Endothelial cell of umbilical vein (primary cell): ENCODE measurements at regions not wholly inside any gene's neighbourhood (a gene's known extent, or its start where the extent isn't known, plus 50 kb on each side); places are given as distances from the start of the nearest gene placed in this dataset.

Source experiments
- BruUV-seq: library from RNA; stranded (reverse); fragments of 400-500 nt; replicated peaks from 2 replicates; lab custom pipeline; 2021; lab: Mats Ljungman, UMichigan
- CTCF ChIA-PET: fragments of 300-600, 350-600 bp; sonication (Branson Sonifier 250); formaldehyde crosslinking; loops from one replicate; lab custom pipeline; 2021; ENCODE audit warnings: antibody characterized with exemption, inconsistent platforms; lab: Charles Lee
- POLR2A ChIA-PET: fragments of 300-600, 350-600 bp; sonication (Branson Sonifier 250); formaldehyde crosslinking; loops from one replicate; lab custom pipeline; 2021; ENCODE audit warnings: antibody characterized with exemption, inconsistent platforms; lab: Charles Lee
- DNase-seq: peaks from one replicate; pipeline ENCODE4 v3.0.0-alpha.2; 2011; ENCODE audit warnings: low read depth, low spot score
- FAIRE-seq: peaks from 2 replicates; lab custom pipeline; 2011; peaks lifted over from hg19 to GRCh38; lab: Jason Lieb, UNC
- H2AFZ ChIP-seq: 2 replicates; pipeline ENCODE4 v1.6.0; 2012; ENCODE audit warnings: low read depth, low read length, control low read depth, inconsistent platforms
- H3K27ac ChIP-seq: 2 replicates; pipeline ENCODE4 v1.5.1; 2011; ENCODE audit warnings: low read depth, mild to moderate bottlenecking, control low read depth, low read length, moderate library complexity; ENCODE audit not compliant: insufficient read depth
- H3K27me3 ChIP-seq, 2 experiments: 2 replicates each; pipeline versions ENCODE4 v1.6.0 to v1.6.1; 2011; ENCODE audit warnings: low read length in 2 of 2, mixed read lengths in 1 of 2; ENCODE audit not compliant: control insufficient read depth in 2 of 2, insufficient read depth in 2 of 2
- H3K36me3 ChIP-seq, 2 experiments: 2 replicates in 1 of 2; 3 replicates in 1 of 2; pipeline ENCODE4 v1.5.1; 2011; ENCODE audit warnings: low read length in 2 of 2, mild to moderate bottlenecking in 1 of 2, moderate library complexity in 1 of 2; ENCODE audit not compliant: control insufficient read depth in 2 of 2, insufficient read depth in 2 of 2; ENCODE audit errors: extremely low read depth in 1 of 2
- H3K4me1 ChIP-seq: 3 replicates; pipeline ENCODE4 v1.5.1; 2011; ENCODE audit warnings: mild to moderate bottlenecking, low read length; ENCODE audit not compliant: control insufficient read depth, insufficient read depth; ENCODE audit errors: extremely low read depth
- H3K4me2 ChIP-seq: 2 replicates; pipeline ENCODE4 v1.6.1; 2011; ENCODE audit warnings: low read length, control low read depth, mixed read lengths; ENCODE audit not compliant: insufficient read depth
- H3K4me3 ChIP-seq, 3 experiments: fragments of 200-600 bp in 1 of 3; sonication (generic), shearing (Covaris generic) in 1 of 3; replicated peaks in 1 of 3; 2 replicates each; pipeline ENCODE4 v1.5.1; 2011 to 2016; ENCODE audit warnings: control low read depth in 3 of 3, low read length in 3 of 3, mild to moderate bottlenecking in 2 of 3, inconsistent platforms in 1 of 3, low read depth in 1 of 3, moderate library complexity in 1 of 3; ENCODE audit not compliant: insufficient read depth in 1 of 3
- H3K79me2 ChIP-seq: 2 replicates; pipeline ENCODE4 v1.6.0; 2012; ENCODE audit warnings: low read length, inconsistent platforms; ENCODE audit not compliant: control insufficient read depth, insufficient read depth
- H3K9ac ChIP-seq: replicated peaks from 2 replicates; pipeline ENCODE3; 2011; ENCODE audit warnings: low read length, control low read depth; ENCODE audit not compliant: insufficient read depth; ENCODE audit errors: extremely low read depth
- H3K9me1 ChIP-seq: replicated peaks from 3 replicates; pipeline ENCODE4 v1.6.0; 2011; ENCODE audit warnings: mild to moderate bottlenecking, low read length; ENCODE audit not compliant: control insufficient read depth, insufficient read depth; ENCODE audit errors: extremely low read depth
- H3K9me3 ChIP-seq: replicated peaks from 2 replicates; pipeline ENCODE4 v1.5.1; 2012; ENCODE audit warnings: low read length, inconsistent platforms; ENCODE audit not compliant: control insufficient read depth, insufficient read depth
- H4K20me1 ChIP-seq: replicated peaks from 2 replicates; pipeline ENCODE3; 2011; ENCODE audit warnings: mild to moderate bottlenecking, low read length; ENCODE audit not compliant: control insufficient read depth, insufficient read depth; ENCODE audit errors: extremely low read depth
- CTCF ChIP-seq, 2 donors: IDR thresholded peaks; 1 replicate in 1 of 2; 2 replicates in 1 of 2; pipeline ENCODE4 v1.5.1; 2011; ENCODE audit warnings: low read length in 2 of 2, mild to moderate bottlenecking in 2 of 2, moderate library complexity in 2 of 2, control low read depth in 1 of 2, inconsistent platforms in 1 of 2, low read depth in 1 of 2; ENCODE audit not compliant: insufficient read depth in 1 of 2; ENCODE audit errors: extremely low read depth in 1 of 2
- EZH2 ChIP-seq: IDR thresholded peaks from 2 replicates; pipeline ENCODE4 v1.6.1; 2012; ENCODE audit warnings: borderline replicate concordance, low read depth, mild to moderate bottlenecking, moderate library complexity, low read length, inconsistent platforms; ENCODE audit not compliant: severe bottlenecking
- FOS ChIP-seq: IDR thresholded peaks from 2 replicates; pipeline ENCODE4 v1.6.1; 2011; ENCODE audit warnings: mild to moderate bottlenecking, low read length, moderate library complexity, borderline replicate concordance; ENCODE audit not compliant: insufficient read depth
- GATA2 ChIP-seq: IDR thresholded peaks from 2 replicates; pipeline ENCODE4 v1.7.0; 2011; ENCODE audit warnings: low read depth, mild to moderate bottlenecking, moderate library complexity, mixed read lengths, low read length; ENCODE audit not compliant: insufficient read length, insufficient read depth
- JUN ChIP-seq: IDR thresholded peaks from 2 replicates; pipeline ENCODE4 v1.6.1; 2011; ENCODE audit warnings: borderline replicate concordance, low read depth; ENCODE audit not compliant: insufficient read length, insufficient read depth
- MAX ChIP-seq: IDR thresholded peaks from 2 replicates; pipeline ENCODE4 v1.6.1; 2011; ENCODE audit not compliant: insufficient read depth, insufficient read length
- MYC ChIP-seq: IDR thresholded peaks from one replicate; pipeline ENCODE4 v1.6.1; 2011; ENCODE audit warnings: mild to moderate bottlenecking, low read depth, low read length
- POLR2A ChIP-seq: IDR thresholded peaks from 2 replicates; pipeline ENCODE4 v1.6.1; 2012; ENCODE audit warnings: low read depth, mild to moderate bottlenecking, control low read depth, low read length
- POLR2AphosphoS5 ChIP-seq: IDR thresholded peaks from 2 replicates; pipeline ENCODE4 v1.6.1; 2012; ENCODE audit warnings: low read depth, mild to moderate bottlenecking, control low read depth, low read length, moderate library complexity; ENCODE audit not compliant: insufficient read depth
- dilution Hi-C: fragments of 300-500 bp; cut with MboI; formaldehyde crosslinking; loops from one replicate; pipeline ENCODE4 v1.15.0; 2019; ENCODE audit warnings: low sequenced_read_pairs; ENCODE audit not compliant: extremely low pct_ligation_motif_present
- intact Hi-C: fragments of 100-400 bp; cut with micrococcal nuclease; formaldehyde crosslinking; loops from one replicate; pipeline ENCODE4 v1.10.0; 2022

GRCh38 chr2:65762068-65762467, 329.7 kb upstream of the SPRED2 start:
- Histone ChIP-seq H3K4me3 (no peak overlapping the region), H3K9ac (no peak overlapping the region), H4K20me1 (no peaks in the 10 kb centered on the region), H3K4me2 (no peak overlapping the region), H3K27ac (no peak overlapping the region), H3K9me1 (no peaks in the 10 kb centered on the region), H3K9me3 (no peaks in the 10 kb centered on the region), H3K4me1 (no peaks in the 10 kb centered on the region), H2AFZ (no peak overlapping the region), H3K79me2 (no peaks in the 10 kb centered on the region), H3K27me3 (no peaks in the 10 kb centered on the region), H3K36me3 (no peaks in the 10 kb centered on the region)
- DNase-seq, result no peak
- CTCF ChIA-PET, result no interaction called here
- dilution Hi-C loops, result no loop called here
- FAIRE-seq, result no peak
- TF ChIP-seq FOS, result no peak
- no peak for TF ChIP-seq POLR2A
- TF ChIP-seq EZH2, result no peak
- no peak for TF ChIP-seq POLR2AphosphoS5
- no peak for TF ChIP-seq CTCF (IDR thresholded peaks at IDR 0.05; ENCODE audit: extremely low read depth in 1 of 2, insufficient read depth in 1 of 2, low read depth in 1 of 2, low read length in 2 of 2)
- no peak for TF ChIP-seq JUN
- no peak for TF ChIP-seq MAX
- no peak for TF ChIP-seq MYC
- no peak for TF ChIP-seq GATA2
- BruUV-seq, result no TSS peak
- POLR2A ChIA-PET, result no interaction called here
- intact Hi-C loops, result no loop called here
